Activated naive CD4-positive, alpha-beta T cell treated with anti-CD3 and anti-CD28 coated beads, Interleukin-2, amount 10 ng/mL, durations not matched to agents 7 days and 5 days (primary cell): ENCODE measurements at regions not wholly inside any gene's neighbourhood (a gene's known extent, or its start where the extent isn't known, plus 50 kb on each side); places are given as distances from the start of the nearest gene placed in this dataset.
"Not testable (repeated sequence)": the region's sequence is repeated elsewhere in the genome, so short reads cannot be mapped to it uniquely, and the experiment has no call there.

Source experiments
- CTCF ChIA-PET: fragments of 350-600 bp; sonication (Branson Sonifier 250); formaldehyde crosslinking; loops from one replicate; lab custom pipeline; 2021; ENCODE audit warnings: antibody characterized with exemption; lab: Charles Lee
- DNase-seq: peaks from one replicate; pipeline ENCODE4 v3.0.0-alpha.2; 2020
- H3K27ac Mint-ChIP-seq: one replicate; pipeline ENCODE4 v1.8.0; 2021; ENCODE audit warnings: mild to moderate bottlenecking, moderate library complexity, mixed read lengths
- H3K27me3 Mint-ChIP-seq: one replicate; pipeline ENCODE4 v1.8.0; 2021; ENCODE audit warnings: mild to moderate bottlenecking, mixed read lengths
- H3K36me3 Mint-ChIP-seq: one replicate; pipeline ENCODE4 v1.8.0; 2021; ENCODE audit warnings: mixed read lengths
- H3K4me1 Mint-ChIP-seq: one replicate; pipeline ENCODE4 v1.8.0; 2021; ENCODE audit warnings: mixed read lengths
- H3K4me3 Mint-ChIP-seq: one replicate; pipeline ENCODE4 v1.8.0; 2021; ENCODE audit warnings: mild to moderate bottlenecking, moderate library complexity, mixed read lengths
- H3K9me3 Mint-ChIP-seq: one replicate; pipeline ENCODE4 v1.8.0; 2021; ENCODE audit warnings: mixed read lengths

DNA sequence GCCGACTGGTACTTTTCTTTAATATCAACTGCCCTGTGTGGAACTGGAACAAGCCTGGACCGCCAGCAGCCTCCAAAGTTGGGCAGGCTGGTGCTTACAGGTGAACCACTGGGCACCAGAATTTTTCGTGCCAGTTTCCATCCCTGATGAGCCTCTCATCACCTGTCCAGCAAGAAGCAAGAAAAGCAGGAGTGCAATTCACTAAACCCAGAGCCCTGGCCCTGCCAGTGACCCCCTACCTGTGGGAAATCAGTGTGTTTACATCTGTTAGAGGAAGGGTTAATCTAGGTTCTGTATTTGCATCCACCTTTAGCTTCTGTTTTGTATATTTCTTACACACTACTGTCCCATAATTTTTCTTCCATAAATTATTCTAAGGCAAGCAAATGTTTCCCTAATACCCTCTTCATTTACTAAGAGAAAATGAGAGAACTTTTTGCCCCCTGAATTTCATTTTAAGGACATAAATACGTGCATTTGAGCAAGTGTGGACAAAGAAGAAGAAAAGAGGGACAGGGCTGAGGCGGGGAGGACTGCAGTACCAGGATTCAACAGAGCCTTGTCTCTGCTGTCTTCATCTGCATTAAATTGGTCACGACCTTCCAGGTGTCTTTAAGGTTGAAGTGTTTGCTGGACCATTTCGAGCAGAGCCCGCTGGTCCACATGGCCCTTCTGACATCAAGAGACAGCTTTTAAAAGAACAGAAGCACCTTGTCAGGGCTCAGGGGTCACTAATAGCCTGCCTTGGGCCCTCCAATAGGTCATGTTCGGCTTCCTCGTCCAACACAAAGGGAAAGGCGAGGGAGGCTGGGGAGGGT lies 763.1 kb downstream of the BCL11A start:
- Mint-ChIP-seq H3K4me3 (no peak overlapping the region), H3K36me3 (no peaks in the 10 kb centered on the region), H3K27me3 (no peaks in the 10 kb centered on the region), H3K27ac (no peak overlapping the region), H3K4me1 (no peaks in the 10 kb centered on the region), H3K9me3 (no peaks in the 10 kb centered on the region)
- CTCF ChIA-PET, result interaction anchor here (0.5 kb wide), 1 partner anchor 818 kb away, joined by 3 read pairs; no protein-coding TSS in a partner anchor
- DNase-seq, result no peak

DNA sequence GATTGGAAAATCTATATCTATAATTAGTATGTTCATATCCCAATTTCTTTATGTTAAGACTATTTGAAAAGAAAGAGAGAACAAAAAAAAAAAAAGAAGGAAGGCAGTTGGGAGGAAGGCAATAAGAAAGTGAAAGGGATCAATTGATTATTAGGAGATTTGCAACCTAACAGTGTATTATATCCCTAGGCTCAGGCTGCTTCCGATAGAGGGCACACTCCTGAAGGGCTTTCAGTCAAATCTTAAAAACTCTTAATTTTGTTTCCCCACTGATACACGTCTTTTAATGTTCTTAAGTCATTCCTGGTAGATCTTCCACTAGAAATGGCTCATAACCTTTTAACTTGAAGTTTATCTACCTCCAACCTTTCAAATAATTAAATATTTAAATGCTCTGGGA lies 763.9 kb downstream of the BCL11A start:
- Mint-ChIP-seq H3K9me3 (no peaks in the 10 kb centered on the region), H3K36me3 (no peaks in the 10 kb centered on the region), H3K27ac (no peak overlapping the region), H3K27me3 (no peaks in the 10 kb centered on the region), H3K4me3 (no peak overlapping the region), H3K4me1 (no peaks in the 10 kb centered on the region)
- CTCF ChIA-PET, result no interaction called here
- no peak for DNase-seq

DNA sequence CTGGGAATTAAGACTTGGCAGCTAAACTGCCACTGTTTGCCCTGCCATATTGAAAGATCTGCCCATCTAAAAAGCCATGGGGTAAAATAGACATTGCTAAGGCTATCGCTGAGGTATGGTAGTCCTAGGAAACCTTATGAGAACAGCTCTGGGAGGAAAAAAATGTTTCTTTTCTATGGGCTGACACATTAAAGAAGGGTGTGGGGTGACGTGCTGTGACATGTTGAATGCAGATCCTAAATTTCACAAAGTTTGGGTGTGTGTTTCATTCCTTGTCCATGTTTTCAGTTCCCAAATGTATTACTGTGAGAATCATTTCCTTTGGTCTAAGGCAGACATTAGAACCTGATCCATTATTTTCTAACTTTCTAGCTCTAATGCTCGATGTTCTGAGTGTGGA lies 766.4 kb downstream of the BCL11A start:
- no peak overlapping the region for H3K27ac Mint-ChIP-seq
- CTCF ChIA-PET, result no interaction called here
- no peak overlapping the region for H3K4me3 Mint-ChIP-seq
- no peaks in the 10 kb centered on the region for H3K27me3 Mint-ChIP-seq
- H3K4me1 Mint-ChIP-seq, result no peaks in the 10 kb centered on the region
- no peaks in the 10 kb centered on the region for H3K36me3 Mint-ChIP-seq
- H3K9me3 Mint-ChIP-seq, result no peaks in the 10 kb centered on the region
- DNase-seq, result no peak

DNA sequence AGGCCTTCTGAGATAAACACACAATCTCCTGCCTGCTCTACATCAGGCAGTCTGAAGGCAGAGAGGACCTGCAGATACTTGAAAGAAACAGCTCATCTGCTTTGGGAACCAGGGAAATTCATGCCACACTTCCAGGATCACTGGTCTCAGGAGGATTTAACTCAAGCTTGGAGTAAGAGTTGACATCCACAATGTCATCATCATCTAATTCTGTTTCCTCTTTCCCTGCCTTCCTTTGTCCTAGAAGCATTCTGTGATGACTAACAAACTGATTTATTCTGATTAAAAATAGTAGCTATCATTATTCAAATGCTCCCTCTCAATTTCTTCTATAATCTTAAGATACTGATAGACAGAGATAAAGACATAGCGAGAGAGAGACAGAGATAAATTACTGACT lies 766.8 kb downstream of the BCL11A start:
- H3K4me1 Mint-ChIP-seq, result no peaks in the 10 kb centered on the region
- CTCF ChIA-PET, result no interaction called here
- no peak overlapping the region for H3K4me3 Mint-ChIP-seq
- H3K9me3 Mint-ChIP-seq, result no peaks in the 10 kb centered on the region
- no peaks in the 10 kb centered on the region for H3K27me3 Mint-ChIP-seq
- DNase-seq, result no peak
- no peaks in the 10 kb centered on the region for H3K36me3 Mint-ChIP-seq
- no peak overlapping the region for H3K27ac Mint-ChIP-seq

DNA sequence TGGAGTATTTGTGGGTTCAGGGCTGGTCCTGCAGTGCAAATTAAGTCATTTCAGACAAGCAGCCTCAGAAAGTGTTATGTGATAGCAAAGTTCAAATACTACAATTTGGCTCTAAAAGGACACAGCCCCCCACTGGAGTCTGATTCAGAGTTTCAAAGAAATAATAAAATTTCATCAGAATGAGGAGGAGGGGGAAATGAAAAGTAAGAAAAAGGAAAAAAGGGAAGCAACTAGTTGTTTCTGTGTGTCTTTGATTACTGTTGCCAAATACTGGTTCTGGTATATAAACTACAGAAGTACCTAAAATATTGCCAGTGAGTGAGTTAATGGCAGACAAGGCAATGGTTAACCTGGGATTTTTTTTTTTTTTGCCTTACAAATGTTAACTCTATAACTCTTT lies 773.9 kb downstream of the BCL11A start:
- Mint-ChIP-seq H3K27ac (no peak overlapping the region), H3K9me3 (no peaks in the 10 kb centered on the region), H3K4me1 (no peaks in the 10 kb centered on the region), H3K36me3 (no peaks in the 10 kb centered on the region), H3K4me3 (no peak overlapping the region), H3K27me3 (no peaks in the 10 kb centered on the region)
- CTCF ChIA-PET, result no interaction called here
- DNase-seq, result no peak

DNA sequence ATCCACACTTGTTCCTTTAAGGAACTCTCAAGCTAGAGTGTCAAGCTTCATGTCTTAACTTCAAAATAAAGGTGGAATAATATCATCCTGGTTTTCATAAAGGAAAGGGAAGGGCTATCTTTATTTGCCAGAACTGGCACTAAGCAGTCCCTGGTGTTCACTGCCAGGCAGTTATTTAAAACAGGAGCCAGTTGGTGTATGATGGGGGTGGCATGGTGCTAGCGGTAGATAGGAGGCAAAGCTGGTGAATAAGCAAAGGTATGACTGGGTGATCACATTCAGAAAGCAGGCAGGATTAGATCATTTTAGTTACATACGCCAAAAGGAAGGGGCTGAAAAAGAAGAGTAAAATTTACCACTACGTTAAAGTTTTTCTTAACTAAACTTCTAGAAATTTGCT lies 776.3 kb downstream of the BCL11A start:
- H3K27ac Mint-ChIP-seq, result no peak overlapping the region
- H3K27me3 Mint-ChIP-seq, result no peaks in the 10 kb centered on the region
- H3K4me1 Mint-ChIP-seq, result no peaks in the 10 kb centered on the region
- CTCF ChIA-PET, result no interaction called here
- H3K36me3 Mint-ChIP-seq, result no peaks in the 10 kb centered on the region
- no peak for DNase-seq
- no peaks in the 10 kb centered on the region for H3K9me3 Mint-ChIP-seq
- no peak overlapping the region for H3K4me3 Mint-ChIP-seq

DNA sequence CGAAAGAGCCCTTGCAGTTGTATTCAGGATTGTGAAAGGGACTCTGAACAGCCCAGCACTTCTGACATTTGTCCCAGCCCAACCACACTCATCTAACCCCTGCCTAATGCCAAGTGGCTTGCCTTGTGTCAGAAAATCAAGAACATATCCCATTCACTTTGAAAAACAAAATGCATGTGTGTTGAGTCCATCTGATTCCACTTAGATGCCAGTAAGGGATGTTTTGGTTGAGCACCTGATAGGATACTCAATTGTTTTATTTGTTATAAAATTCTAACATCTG lies 776.8 kb downstream of the BCL11A start:
- DNase-seq, result no peak
- Mint-ChIP-seq H3K27ac (no peak overlapping the region), H3K4me3 (no peak overlapping the region), H3K36me3 (no peaks in the 10 kb centered on the region), H3K9me3 (no peaks in the 10 kb centered on the region), H3K4me1 (no peaks in the 10 kb centered on the region), H3K27me3 (no peaks in the 10 kb centered on the region)
- CTCF ChIA-PET, result no interaction called here

DNA sequence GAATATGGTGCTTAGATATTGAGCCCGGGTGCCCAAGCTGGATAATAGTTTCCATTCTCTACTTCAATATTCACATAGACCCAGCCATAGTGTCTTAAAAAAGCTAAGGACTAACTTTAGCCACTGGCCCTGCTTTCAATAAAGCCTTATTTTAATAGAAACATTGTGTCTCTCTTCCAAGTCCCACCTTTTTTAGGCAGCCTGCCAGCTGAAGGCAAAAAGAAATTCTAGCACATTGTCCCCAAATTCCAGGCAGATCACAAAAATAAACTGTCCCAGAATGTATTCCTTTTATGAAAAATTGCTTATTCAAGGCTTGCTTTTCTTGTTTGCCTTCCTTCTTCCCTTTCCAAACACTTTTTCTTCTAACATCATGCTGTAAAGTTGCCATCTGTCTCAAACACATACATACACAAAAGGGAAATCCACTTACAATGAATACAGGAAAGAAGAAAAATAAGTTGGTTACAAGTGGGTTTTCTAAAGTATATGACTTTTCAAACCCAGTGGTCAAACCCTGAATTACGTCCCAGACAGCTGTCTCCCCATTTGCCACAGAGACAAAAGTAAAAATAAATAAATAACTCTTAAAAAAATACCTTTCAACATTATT lies 778.5 kb downstream of the BCL11A start:
- Mint-ChIP-seq H3K4me3 (no peak overlapping the region), H3K27me3 (no peaks in the 10 kb centered on the region), H3K9me3 (no peaks in the 10 kb centered on the region), H3K36me3 (no peaks in the 10 kb centered on the region), H3K4me1 (no peaks in the 10 kb centered on the region), H3K27ac (no peak overlapping the region)
- CTCF ChIA-PET, result no interaction called here
- no peak for DNase-seq

DNA sequence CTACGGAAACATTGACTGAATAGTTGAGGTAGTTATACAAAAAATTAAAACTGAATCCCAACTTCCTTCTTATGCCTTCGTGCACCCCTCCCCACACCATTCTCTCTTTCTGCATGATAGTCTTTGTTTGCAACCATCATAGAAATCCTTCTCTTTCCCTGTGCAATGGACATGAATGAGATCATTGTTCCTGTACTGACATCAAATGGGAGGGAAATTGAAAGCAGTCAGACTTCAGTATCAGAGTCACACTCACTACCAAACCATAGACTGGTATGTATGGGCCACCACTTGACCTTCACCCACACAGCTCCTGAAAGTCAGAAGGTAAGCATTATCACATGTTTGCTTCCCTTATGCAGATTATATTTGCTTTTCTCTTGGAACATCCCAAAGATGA lies 782.8 kb downstream of the BCL11A start:
- DNase-seq, result no peak
- H3K36me3 Mint-ChIP-seq, result no peaks in the 10 kb centered on the region
- no peak overlapping the region for H3K4me3 Mint-ChIP-seq
- CTCF ChIA-PET, result no interaction called here
- no peaks in the 10 kb centered on the region for H3K9me3 Mint-ChIP-seq
- no peaks in the 10 kb centered on the region for H3K27me3 Mint-ChIP-seq
- no peak overlapping the region for H3K27ac Mint-ChIP-seq
- no peaks in the 10 kb centered on the region for H3K4me1 Mint-ChIP-seq

DNA sequence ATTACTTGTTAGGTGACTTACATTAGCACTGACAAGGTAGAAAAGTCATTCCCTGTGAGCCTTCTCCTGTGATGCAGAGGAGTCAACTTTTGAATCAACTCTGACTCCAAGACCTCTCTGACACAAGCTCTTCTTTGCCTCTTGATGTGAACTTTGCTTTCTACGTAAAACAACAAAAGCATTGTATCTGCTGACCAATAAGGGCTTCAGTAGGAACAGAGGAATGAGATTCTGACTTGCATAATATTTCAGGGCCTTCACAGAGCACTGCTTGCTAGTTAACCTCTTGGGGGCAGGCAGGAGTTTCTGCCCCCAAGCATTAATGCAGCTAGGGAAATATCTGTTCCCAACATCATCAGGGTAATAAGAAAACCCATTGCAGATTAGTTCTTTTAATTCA lies 791.5 kb downstream of the BCL11A start:
- no peak overlapping the region for H3K4me3 Mint-ChIP-seq
- H3K4me1 Mint-ChIP-seq, result no peaks in the 10 kb centered on the region
- no peaks in the 10 kb centered on the region for H3K27me3 Mint-ChIP-seq
- H3K36me3 Mint-ChIP-seq, result no peaks in the 10 kb centered on the region
- CTCF ChIA-PET, result no interaction called here
- H3K27ac Mint-ChIP-seq, result no peak overlapping the region
- DNase-seq, result no peak
- no peaks in the 10 kb centered on the region for H3K9me3 Mint-ChIP-seq

DNA sequence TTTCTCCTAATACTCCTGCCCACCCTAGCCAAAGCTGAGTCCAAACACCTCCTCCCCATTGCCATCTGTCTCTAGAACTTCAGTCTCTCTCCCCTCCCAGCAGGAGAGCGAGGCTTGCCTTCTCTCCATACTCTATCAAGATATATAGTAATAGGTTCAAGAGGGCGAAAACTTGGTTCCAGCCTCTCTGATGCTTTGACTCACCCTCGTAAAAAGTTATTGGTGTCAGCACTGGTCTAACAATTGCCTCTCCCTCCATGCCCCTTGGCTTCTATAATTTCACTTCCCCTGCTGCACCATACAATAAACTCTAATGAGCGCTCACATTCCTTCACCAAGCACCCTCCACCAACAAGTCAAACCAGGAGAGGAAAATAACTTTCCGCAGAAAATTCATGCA lies 797.3 kb downstream of the BCL11A start:
- no peak overlapping the region for H3K4me3 Mint-ChIP-seq
- H3K27me3 Mint-ChIP-seq, result no peaks in the 10 kb centered on the region
- CTCF ChIA-PET, result no interaction called here
- DNase-seq, result no peak
- no peaks in the 10 kb centered on the region for H3K36me3 Mint-ChIP-seq
- no peaks in the 10 kb centered on the region for H3K9me3 Mint-ChIP-seq
- H3K4me1 Mint-ChIP-seq, result no peaks in the 10 kb centered on the region
- no peak overlapping the region for H3K27ac Mint-ChIP-seq

DNA sequence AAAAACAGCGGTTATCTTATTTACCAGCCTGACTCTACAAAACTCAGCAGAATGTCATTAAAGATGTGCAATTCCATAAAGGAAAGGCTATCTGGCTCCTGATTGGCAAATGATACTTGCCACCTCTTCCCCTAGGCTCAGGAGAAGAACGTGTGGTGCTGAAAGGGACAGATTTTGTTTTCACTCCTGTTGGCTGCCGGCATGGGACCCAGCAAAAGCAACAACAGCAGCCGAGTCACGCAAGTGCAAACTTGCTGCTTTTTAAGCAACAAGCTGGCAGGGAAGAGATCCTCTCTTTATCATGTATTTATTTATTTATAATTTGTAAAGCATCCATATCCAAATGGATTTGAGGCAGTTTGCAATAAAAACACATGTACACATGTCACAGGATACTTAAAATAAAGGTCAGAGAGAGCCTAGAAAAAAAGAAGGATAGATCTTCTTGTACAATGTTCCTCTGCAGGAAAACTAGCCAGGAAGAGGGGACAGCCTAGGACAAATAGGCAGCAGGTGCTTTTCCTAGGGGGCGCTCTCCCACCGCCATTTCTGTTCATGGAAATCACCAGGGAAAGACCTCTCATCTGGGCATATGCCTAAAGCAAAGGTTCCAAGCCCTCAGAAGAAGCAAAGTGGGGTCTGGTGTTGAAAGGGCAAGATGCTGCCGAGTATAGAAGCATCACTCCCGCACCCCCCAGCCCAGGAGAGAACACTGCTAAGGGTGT lies 799.3 kb downstream of the BCL11A start:
- H3K9me3 Mint-ChIP-seq, result no peaks in the 10 kb centered on the region
- no peak overlapping the region for H3K27ac Mint-ChIP-seq
- no peak overlapping the region for H3K4me3 Mint-ChIP-seq
- H3K4me1 Mint-ChIP-seq, result no peaks in the 10 kb centered on the region
- DNase-seq, result no peak
- CTCF ChIA-PET, result no interaction called here
- no peaks in the 10 kb centered on the region for H3K27me3 Mint-ChIP-seq
- H3K36me3 Mint-ChIP-seq, result no peaks in the 10 kb centered on the region

DNA sequence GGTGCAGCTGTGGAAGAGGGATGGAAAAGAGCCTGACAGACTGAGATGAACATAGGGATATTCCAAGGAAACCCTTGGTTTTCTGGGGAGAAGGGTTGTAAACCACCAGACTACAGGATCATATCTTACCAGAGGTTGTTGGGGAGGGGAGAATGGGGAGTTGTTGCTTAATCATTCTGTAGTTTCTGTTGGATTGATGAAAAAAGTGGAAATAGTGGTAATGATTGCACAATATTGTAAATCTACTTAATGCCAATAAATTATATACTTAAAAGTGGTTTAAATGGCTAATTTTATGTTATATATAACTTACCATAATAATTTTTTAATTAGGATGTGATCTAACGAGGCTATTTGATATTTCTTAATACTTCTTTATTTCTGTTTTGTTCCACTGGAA lies 800.9 kb downstream of the BCL11A start:
- DNase-seq, result no peak
- CTCF ChIA-PET, result no interaction called here
- no peaks in the 10 kb centered on the region for H3K27me3 Mint-ChIP-seq
- no peaks in the 10 kb centered on the region for H3K9me3 Mint-ChIP-seq
- no peaks in the 10 kb centered on the region for H3K36me3 Mint-ChIP-seq
- H3K4me1 Mint-ChIP-seq, result no peaks in the 10 kb centered on the region
- H3K27ac Mint-ChIP-seq, result no peak overlapping the region
- H3K4me3 Mint-ChIP-seq, result no peak overlapping the region

DNA sequence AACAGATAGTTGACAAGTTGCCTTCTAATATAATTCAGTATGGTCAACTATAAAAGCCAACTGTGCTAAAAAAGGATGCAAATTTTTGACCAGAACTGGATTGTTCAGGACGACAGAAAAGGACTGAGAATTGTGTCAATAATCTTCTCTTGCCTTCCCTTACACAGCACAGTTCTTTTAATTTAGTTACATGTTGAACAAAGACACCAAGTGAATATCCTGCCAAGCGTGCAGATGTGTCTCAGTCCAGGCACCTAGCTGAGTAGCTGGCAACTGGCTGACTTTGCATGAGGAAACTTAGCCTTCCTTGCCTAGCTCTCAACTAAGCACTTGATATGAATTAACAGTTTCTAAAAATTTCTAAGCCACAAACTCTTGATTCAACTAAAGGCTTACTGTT lies 801.4 kb downstream of the BCL11A start:
- Mint-ChIP-seq H3K27me3 (no peaks in the 10 kb centered on the region), H3K9me3 (no peaks in the 10 kb centered on the region), H3K27ac (no peak overlapping the region), H3K36me3 (no peaks in the 10 kb centered on the region), H3K4me3 (no peak overlapping the region), H3K4me1 (no peaks in the 10 kb centered on the region)
- CTCF ChIA-PET, result no interaction called here
- DNase-seq, result no peak

DNA sequence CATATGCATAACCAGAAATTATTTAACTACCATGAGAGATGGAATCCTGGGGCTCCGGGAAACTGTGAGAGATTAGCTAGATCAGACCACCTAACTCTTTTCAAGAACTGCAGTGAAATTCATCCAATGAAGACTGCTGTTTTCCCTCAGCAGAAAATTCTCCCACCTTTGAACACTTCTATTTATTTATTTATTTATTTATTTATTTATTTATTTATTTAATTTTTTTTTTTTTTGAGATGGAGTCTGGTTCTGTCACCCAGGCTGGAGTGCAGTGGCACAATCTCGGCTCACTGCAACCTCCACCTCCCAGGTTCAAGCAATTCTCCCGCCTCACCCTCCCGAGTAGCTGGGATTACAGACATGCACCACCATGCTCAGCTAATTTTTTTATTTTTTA lies 802.2 kb downstream of the BCL11A start:
- H3K9me3 Mint-ChIP-seq, H3K4me1 Mint-ChIP-seq, H3K4me3 Mint-ChIP-seq, H3K27me3 Mint-ChIP-seq, CTCF ChIA-PET, DNase-seq, H3K27ac Mint-ChIP-seq, H3K36me3 Mint-ChIP-seq: not testable (repeated sequence)
